ENCODE measurements at regions not wholly inside any gene's neighbourhood (a gene's known extent, or its start where the extent isn't known, plus 50 kb on each side); places are given as distances from the start of the nearest gene placed in this dataset.

DNA sequence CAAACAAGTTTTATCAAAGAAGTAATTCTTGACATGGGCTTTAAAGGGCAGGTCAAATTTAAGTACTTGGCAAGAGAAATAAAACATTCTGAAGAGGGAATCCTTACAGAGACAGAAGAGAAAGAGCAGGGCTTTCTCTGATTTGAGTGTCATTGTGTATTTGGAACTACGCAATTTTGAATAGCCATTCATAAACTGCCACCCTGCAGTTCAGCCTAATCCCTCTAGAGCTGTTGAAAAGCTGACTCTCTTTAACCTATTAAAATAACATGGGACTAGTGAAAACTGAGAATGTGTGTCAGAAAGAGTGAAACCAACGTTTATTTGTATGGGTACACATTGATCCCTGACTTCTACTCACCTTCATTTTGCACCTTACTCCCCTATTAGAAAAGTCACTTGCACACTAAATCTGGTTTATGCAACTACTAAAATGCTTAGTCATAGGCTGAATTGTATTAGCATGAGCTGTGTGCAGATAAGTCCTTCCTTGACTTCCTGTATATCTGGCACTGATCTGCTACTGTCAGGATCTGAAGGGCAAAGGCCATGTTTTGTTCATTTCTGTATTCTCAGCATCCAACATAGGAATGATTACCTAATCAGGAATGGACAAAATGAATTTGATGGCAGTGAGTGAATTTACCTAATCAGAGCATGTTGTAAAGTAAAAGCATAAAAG, 458.9 kb downstream of the NOVA1 start:
- TF ChIP-seq, protein P1, sequence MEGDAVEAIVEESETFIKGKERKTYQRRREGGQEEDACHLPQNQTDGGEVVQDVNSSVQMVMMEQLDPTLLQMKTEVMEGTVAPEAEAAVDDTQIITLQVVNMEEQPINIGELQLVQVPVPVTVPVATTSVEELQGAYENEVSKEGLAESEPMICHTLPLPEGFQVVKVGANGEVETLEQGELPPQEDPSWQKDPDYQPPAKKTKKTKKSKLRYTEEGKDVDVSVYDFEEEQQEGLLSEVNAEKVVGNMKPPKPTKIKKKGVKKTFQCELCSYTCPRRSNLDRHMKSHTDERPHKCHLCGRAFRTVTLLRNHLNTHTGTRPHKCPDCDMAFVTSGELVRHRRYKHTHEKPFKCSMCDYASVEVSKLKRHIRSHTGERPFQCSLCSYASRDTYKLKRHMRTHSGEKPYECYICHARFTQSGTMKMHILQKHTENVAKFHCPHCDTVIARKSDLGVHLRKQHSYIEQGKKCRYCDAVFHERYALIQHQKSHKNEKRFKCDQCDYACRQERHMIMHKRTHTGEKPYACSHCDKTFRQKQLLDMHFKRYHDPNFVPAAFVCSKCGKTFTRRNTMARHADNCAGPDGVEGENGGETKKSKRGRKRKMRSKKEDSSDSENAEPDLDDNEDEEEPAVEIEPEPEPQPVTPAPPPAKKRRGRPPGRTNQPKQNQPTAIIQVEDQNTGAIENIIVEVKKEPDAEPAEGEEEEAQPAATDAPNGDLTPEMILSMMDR (IDR thresholded peaks at IDR 0.05; ENCODE audit: low read depth, low read length, poor library complexity, severe bottlenecking), result no peak
- TF ChIP-seq EZH2phosphoT487 (IDR thresholded peaks at IDR 0.05; ENCODE audit: borderline replicate concordance, low read length), result no peak

Data from DOHH2 (cell line).